ENCODE measurements at regions not wholly inside any gene's neighbourhood (a gene's known extent, or its start where the extent isn't known, plus 50 kb on each side); places are given as distances from the start of the nearest gene placed in this dataset.

- H3K36me3 ChIP-seq: no peaks in the 10 kb centered on the region
- DNase-seq: no peak
- no peak overlapping the region for H3K4me3 ChIP-seq
- TF ChIP-seq POLR2A (IDR thresholded peaks at IDR 0.05): no peak
- peak in 1 of 4 experiments; percentile 5 for TF ChIP-seq CTCF (IDR thresholded peaks at IDR 0.05)
- H3K27ac ChIP-seq: no peak overlapping the region
- no peaks in the 10 kb centered on the region for H3K4me1 ChIP-seq
- intact Hi-C loops (cut with DNase I; ENCODE audit: low total_unique reads): no loop called here
- H3K27me3 ChIP-seq: no peaks in the 10 kb centered on the region
- H3K9me3 ChIP-seq: no peaks in the 10 kb centered on the region
Measured at GRCh38 chr21:34243562-34243961, 120.2 kb upstream of the KCNE2 start.

- intact Hi-C loops (cut with DNase I; ENCODE audit: low total_unique reads): no loop called here
- Histone ChIP-seq H3K27me3 (no peaks in the 10 kb centered on the region), H3K27ac (no peak overlapping the region), H3K4me3 (no peak overlapping the region), H3K36me3 (no peaks in the 10 kb centered on the region), H3K9me3 (peaks cover 0 to 20% of the 10 kb centered on the region in 2 donors), H3K4me1 (no peaks in the 10 kb centered on the region)
- no peak for DNase-seq
- TF ChIP-seq CTCF (IDR thresholded peaks at IDR 0.05): no peak
- no peak for TF ChIP-seq POLR2A (IDR thresholded peaks at IDR 0.05)
Measured at GRCh38 chr21:34252751-34253150, 111.1 kb upstream of the KCNE2 start.

GRCh38 chr21:34255073-34255472 is 108.7 kb upstream of the KCNE2 start:
- Histone ChIP-seq H3K36me3 (no peaks in the 10 kb centered on the region), H3K4me1 (no peaks in the 10 kb centered on the region), H3K27ac (no peak overlapping the region), H3K27me3 (no peaks in the 10 kb centered on the region), H3K4me3 (no peak overlapping the region), H3K9me3 (peaks cover 0 to 20% of the 10 kb centered on the region in 2 donors)
- TF ChIP-seq POLR2A (IDR thresholded peaks at IDR 0.05): no peak
- no peak for TF ChIP-seq CTCF (IDR thresholded peaks at IDR 0.05)
- DNase-seq: no peak
- intact Hi-C loops (cut with DNase I; ENCODE audit: low total_unique reads): no loop called here

- Histone ChIP-seq H3K27me3 (no peaks in the 10 kb centered on the region), H3K4me3 (no peak overlapping the region), H3K36me3 (no peaks in the 10 kb centered on the region), H3K27ac (no peak overlapping the region), H3K4me1 (no peaks in the 10 kb centered on the region), H3K9me3 (peaks cover 0 to 5% of the 10 kb centered on the region in 2 donors)
- no peak for DNase-seq
- intact Hi-C loops (cut with DNase I; ENCODE audit: low total_unique reads): no loop called here
- TF ChIP-seq POLR2A (IDR thresholded peaks at IDR 0.05) (no peak), CTCF (IDR thresholded peaks at IDR 0.05) (no peak)
Measured at GRCh38 chr21:34260277-34261008, 103.4 kb upstream of the KCNE2 start.

GRCh38 chr21:34261841-34262468 is 101.9 kb upstream of the KCNE2 start:
- Histone ChIP-seq H3K27me3 (no peaks in the 10 kb centered on the region), H3K36me3 (no peaks in the 10 kb centered on the region), H3K4me1 (no peaks in the 10 kb centered on the region), H3K9me3 (no peaks in the 10 kb centered on the region), H3K27ac (peak overlapping the region in 1 of 2 donors; percentile 1), H3K4me3 (no peak overlapping the region)
- intact Hi-C loops (cut with DNase I; ENCODE audit: low total_unique reads): no loop called here
- TF ChIP-seq POLR2A (IDR thresholded peaks at IDR 0.05) (no peak), CTCF (IDR thresholded peaks at IDR 0.05) (no peak)
- peak in 1 of 2 donors; percentile 14 for DNase-seq

Data from uterus (tissue), 3 donors.